GM12878 (cell line): ENCODE measurements at regions not wholly inside any gene's neighbourhood (a gene's known extent, or its start where the extent isn't known, plus 50 kb on each side); places are given as distances from the start of the nearest gene placed in this dataset.

Experiments used
- ATAC-seq: fragments of 200-7000 bp; cut with Tn5 transposase; 3 replicates; pipeline ENCODE4 v1.9.1; 2020; ENCODE audit warnings: mild to moderate bottlenecking, moderate library complexity
- BruUV-seq: library from RNA; stranded (reverse); fragments of 400-500 nt; replicated peaks from 2 replicates; lab custom pipeline; 2021; lab: Mats Ljungman, UMichigan
- CTCF ChIA-PET: fragments of 300-600 bp; sonication (Branson Sonifier 250); formaldehyde crosslinking; extraction: SDS; loops from one replicate; lab custom pipeline; 2021; ENCODE audit warnings: inconsistent platforms; lab: Yijun Ruan, JAX
- POLR2A ChIA-PET: fragments of 350-600 bp; formaldehyde crosslinking; extraction: SDS; loops from one replicate; lab custom pipeline; 2021; ENCODE audit warnings: inconsistent platforms; lab: Charles Lee
- RAD21 ChIA-PET: fragments of 300-600 bp; sonication (Branson Sonifier 250); formaldehyde crosslinking; loops from one replicate; lab custom pipeline; 2023; ENCODE audit warnings: antibody characterized with exemption; ENCODE audit not compliant: unreplicated experiment; lab: Charles Lee
- SMC1A ChIA-PET: fragments of 300-600 bp; sonication (Branson Sonifier 250); formaldehyde crosslinking; loops from one replicate; lab custom pipeline; 2023; ENCODE audit not compliant: unreplicated experiment, uncharacterized antibody; lab: Charles Lee
- DNase-seq: peaks from one replicate; pipeline ENCODE4 v3.0.0-alpha.2; 2011; ENCODE audit warnings: low read depth, low spot score
- FAIRE-seq: peaks from 3 replicates; lab custom pipeline; 2011; peaks lifted over from hg19 to GRCh38; lab: Jason Lieb, UNC
- H2AFZ ChIP-seq: 2 replicates; pipeline ENCODE4 v1.6.0; 2011; ENCODE audit warnings: low read depth, low read length, control low read depth; ENCODE audit not compliant: control insufficient read depth
- H3K27ac ChIP-seq: 2 replicates; pipeline ENCODE4 v1.5.1; 2011; ENCODE audit warnings: control low read depth; ENCODE audit not compliant: control insufficient read depth, insufficient read depth
- H3K27me3 ChIP-seq, 2 experiments: replicated peaks in 1 of 2; 2 replicates each; pipeline versions ENCODE4 v1.6.0 to v1.6.1; 2011; ENCODE audit warnings: low read length in 1 of 2; ENCODE audit not compliant: control insufficient read depth in 2 of 2, insufficient read depth in 2 of 2
- H3K36me3 ChIP-seq, 2 experiments: 2 replicates each; pipeline ENCODE4 v1.5.1; 2011; ENCODE audit warnings: low read length in 1 of 2; ENCODE audit not compliant: control insufficient read depth in 2 of 2, insufficient read depth in 2 of 2
- H3K4me1 ChIP-seq: 2 replicates; pipeline ENCODE4 v1.6.1; 2011; ENCODE audit warnings: mild to moderate bottlenecking, low read length, moderate library complexity, mixed read lengths; ENCODE audit not compliant: control insufficient read depth, insufficient read depth
- H3K4me2 ChIP-seq: 2 replicates; pipeline ENCODE4 v1.6.0; 2011; ENCODE audit warnings: control low read depth; ENCODE audit not compliant: control insufficient read depth, insufficient read depth
- H3K4me3 ChIP-seq: fragments of 200-600 bp; sonication (generic); 2 replicates; pipeline ENCODE4 v1.5.1; 2016
- H3K79me2 ChIP-seq: 2 replicates; pipeline ENCODE4 v1.6.0; 2011; ENCODE audit warnings: low read length; ENCODE audit not compliant: control insufficient read depth, insufficient read depth
- H3K9ac ChIP-seq: 2 replicates; pipeline ENCODE4 v1.8.0; 2011; ENCODE audit warnings: low read length, control low read depth, mixed read lengths; ENCODE audit not compliant: control insufficient read depth, insufficient read depth
- H3K9me3 ChIP-seq: replicated peaks from 3 replicates; pipeline ENCODE4 v1.5.1; 2011; ENCODE audit warnings: mild to moderate bottlenecking, low read length; ENCODE audit not compliant: control insufficient read depth, insufficient read depth
- H4K20me1 ChIP-seq: 2 replicates; pipeline ENCODE4 v1.6.0; 2011; ENCODE audit not compliant: control insufficient read depth, insufficient read depth
- ATF7 ChIP-seq: fragments of 450-650 bp; IDR thresholded peaks from 2 replicates; pipeline ENCODE4 v1.6.1; 2016; ENCODE audit warnings: low read depth, mild to moderate bottlenecking
- BMI1 ChIP-seq: fragments of 450-650 bp; IDR thresholded peaks from 2 replicates; pipeline ENCODE4 v1.6.1; 2016; ENCODE audit warnings: mild to moderate bottlenecking, moderate library complexity, borderline replicate concordance
- HCFC1 ChIP-seq: fragments of 150-350 bp; IDR thresholded peaks from 2 replicates; pipeline ENCODE4 v1.6.1; 2014; ENCODE audit warnings: low read length
- HDGF ChIP-seq: fragments of 450-650 bp; IDR thresholded peaks from 2 replicates; pipeline ENCODE4 v1.6.1; 2016; ENCODE audit warnings: antibody characterized with exemption
- MTA2 ChIP-seq: fragments of 450-650 bp; IDR thresholded peaks from 2 replicates; pipeline ENCODE4 v1.6.1; 2016; ENCODE audit warnings: low read depth, mild to moderate bottlenecking, moderate library complexity
- MXI1 ChIP-seq: fragments of 150-350 bp; IDR thresholded peaks from 2 replicates; pipeline ENCODE4 v1.6.1; 2011; ENCODE audit warnings: low read depth, mild to moderate bottlenecking, inconsistent platforms, low read length, improper control_type of control experiment
- NFYA ChIP-seq: IDR thresholded peaks from 2 replicates; pipeline ENCODE4 v1.6.1; 2011; ENCODE audit warnings: low read depth, mild to moderate bottlenecking, low read length, improper control_type of control experiment, borderline replicate concordance
- PML ChIP-seq: IDR thresholded peaks from 2 replicates; pipeline ENCODE4 v1.6.1; 2012; ENCODE audit warnings: low read length, inconsistent platforms
- POLR2A ChIP-seq: IDR thresholded peaks from 2 replicates; pipeline ENCODE4 v1.6.1; 2011; ENCODE audit warnings: low read depth, mild to moderate bottlenecking, low read length
- SIX5 ChIP-seq: IDR thresholded peaks from 2 replicates; pipeline ENCODE4 v1.6.1; 2011; ENCODE audit warnings: mild to moderate bottlenecking, low read depth, low read length, moderate library complexity; ENCODE audit not compliant: severe bottlenecking
- SMAD1 ChIP-seq: fragments of 450-650 bp; IDR thresholded peaks from 2 replicates; pipeline ENCODE4 v1.6.1; 2018; ENCODE audit warnings: mild to moderate bottlenecking, low read depth; ENCODE audit not compliant: partially characterized antibody
- WRNIP1 ChIP-seq: IDR thresholded peaks from 2 replicates; pipeline ENCODE4 v1.6.1; 2011; ENCODE audit warnings: low read depth, low read length, improper control_type of control experiment, borderline replicate concordance
- WGBS: methylation state at CpG from one replicate; pipeline ENCODE4 v1.1.6; 2016; ENCODE audit warnings: low lambda C conversion rate; ENCODE audit not compliant: insufficient replicate concordance, insufficient coverage; ENCODE audit errors: missing lambda C conversion rate; 5-methylcytosine and 5-hydroxymethylcytosine counted together
- in situ Hi-C: fragments of 300-500 bp; cut with MboI; formaldehyde crosslinking; loops from 9 replicates; pipeline ENCODE4 v1.14.3; 2018; ENCODE audit warnings: mixed read lengths
- intact Hi-C: fragments of 100-400 bp; cut with micrococcal nuclease; formaldehyde crosslinking; loops from one replicate; pipeline ENCODE4 v1.14.2; 2022; ENCODE audit not compliant: unreplicated experiment
- TF ChIP-seq, protein P1 (sequence below): fragments of 450-650 bp; IDR thresholded peaks from 2 replicates; pipeline ENCODE4 v1.6.1; 2017; ENCODE audit warnings: mild to moderate bottlenecking
- TF ChIP-seq, protein P2 (sequence below): IDR thresholded peaks from 2 replicates; pipeline ENCODE4 v1.6.1; 2012; ENCODE audit warnings: low read length, inconsistent platforms
- TF ChIP-seq, protein P3 (sequence below): fragments of 150-350 bp; IDR thresholded peaks from 2 replicates; pipeline ENCODE4 v1.6.1; 2016; ENCODE audit warnings: low read depth, low read length

DNA sequence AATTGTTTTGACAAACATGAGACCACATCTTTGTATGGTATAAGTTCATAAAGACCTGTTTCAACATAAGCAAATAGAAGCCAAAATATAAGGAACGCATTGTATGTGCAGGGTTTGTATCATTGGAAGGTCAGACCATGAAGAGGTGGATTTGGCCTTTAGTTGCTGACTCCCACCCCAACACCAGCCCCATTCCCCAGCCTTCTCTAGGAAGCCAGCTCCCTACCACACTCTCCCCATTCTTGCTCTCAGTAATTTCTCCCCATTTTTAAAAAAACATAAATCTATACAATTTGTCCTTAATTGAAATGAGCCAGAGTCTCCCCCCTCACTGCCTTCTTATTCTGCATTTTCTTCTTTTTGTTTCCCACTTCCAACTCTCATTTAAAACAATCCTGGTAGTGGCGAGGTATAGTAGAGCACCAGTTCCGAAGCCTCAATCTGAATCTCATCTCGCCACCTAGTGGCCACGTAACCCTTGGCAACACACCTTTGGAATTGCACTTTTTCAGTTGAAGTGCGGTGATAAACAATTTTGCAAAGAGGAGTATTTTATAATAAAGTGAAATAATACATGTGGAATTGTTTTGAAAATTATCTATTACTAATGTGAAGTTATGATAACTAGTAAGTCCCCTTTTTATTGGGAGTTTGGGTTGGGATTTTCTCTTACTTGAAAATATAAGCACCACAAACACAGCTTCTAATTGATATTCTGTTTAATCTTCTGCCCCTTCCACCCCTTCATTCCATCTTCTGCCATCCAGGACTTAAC, 126.6 kb downstream of the ASB9 start (continued):
- TF ChIP-seq WRNIP1 = no peak
- no peak for TF ChIP-seq SIX5
- TF ChIP-seq, protein P1, sequence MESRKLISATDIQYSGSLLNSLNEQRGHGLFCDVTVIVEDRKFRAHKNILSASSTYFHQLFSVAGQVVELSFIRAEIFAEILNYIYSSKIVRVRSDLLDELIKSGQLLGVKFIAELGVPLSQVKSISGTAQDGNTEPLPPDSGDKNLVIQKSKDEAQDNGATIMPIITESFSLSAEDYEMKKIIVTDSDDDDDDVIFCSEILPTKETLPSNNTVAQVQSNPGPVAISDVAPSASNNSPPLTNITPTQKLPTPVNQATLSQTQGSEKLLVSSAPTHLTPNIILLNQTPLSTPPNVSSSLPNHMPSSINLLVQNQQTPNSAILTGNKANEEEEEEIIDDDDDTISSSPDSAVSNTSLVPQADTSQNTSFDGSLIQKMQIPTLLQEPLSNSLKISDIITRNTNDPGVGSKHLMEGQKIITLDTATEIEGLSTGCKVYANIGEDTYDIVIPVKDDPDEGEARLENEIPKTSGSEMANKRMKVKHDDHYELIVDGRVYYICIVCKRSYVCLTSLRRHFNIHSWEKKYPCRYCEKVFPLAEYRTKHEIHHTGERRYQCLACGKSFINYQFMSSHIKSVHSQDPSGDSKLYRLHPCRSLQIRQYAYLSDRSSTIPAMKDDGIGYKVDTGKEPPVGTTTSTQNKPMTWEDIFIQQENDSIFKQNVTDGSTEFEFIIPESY = no peak
- TF ChIP-seq, all 136 proteins: peak for 3

DNA sequence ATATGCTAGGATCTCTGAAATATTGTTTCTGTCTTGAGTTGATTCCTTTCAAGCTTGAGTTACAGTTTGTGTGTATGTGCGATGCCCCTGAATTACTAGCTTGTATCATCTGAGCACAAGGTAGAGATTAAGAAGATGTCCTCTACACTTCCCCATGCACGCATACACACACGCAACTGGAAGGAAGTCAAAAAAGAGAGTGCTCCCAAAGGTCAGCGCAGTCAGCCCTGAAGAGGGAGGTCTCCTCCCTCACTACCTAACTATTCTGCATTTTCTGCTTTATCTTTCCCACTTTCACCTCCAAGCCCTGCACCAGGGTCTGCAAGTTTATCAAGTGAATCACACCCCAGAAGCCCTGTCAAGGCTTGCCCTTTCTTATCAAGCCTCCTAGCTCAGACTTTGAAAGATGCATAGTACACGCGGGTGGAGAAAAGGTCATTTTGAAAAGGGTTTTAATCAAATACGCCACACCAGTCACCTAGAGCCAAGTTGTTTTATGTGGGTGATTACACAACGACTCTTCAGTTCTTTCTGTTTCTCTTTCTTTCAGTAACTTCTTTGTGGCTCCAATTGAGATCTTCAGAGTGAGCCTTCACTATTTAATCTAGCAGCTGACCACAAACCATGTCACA, 127.7 kb downstream of the ASB9 start:
- WGBS = 68% methylated on average over 8 of the region's 8 CpGs
- intact Hi-C loops (loop anchor here (2.0 to 10.0 kb wide), 3 partner anchors 101 to 447 kb away; partner anchors contain the start of genes FANCB and MOSPD2), in situ Hi-C loops (loop anchor here (10.0 kb wide), 2 partner anchors 1047 to 1107 kb away; no protein-coding TSS in a partner anchor)
- H3K4me3 ChIP-seq = no peak overlapping the region
- no TSS peak for BruUV-seq
- FAIRE-seq (no peak), DNase-seq (no peak), ATAC-seq (peak; percentile 80)
- no peak overlapping the region for H3K9ac ChIP-seq
- no peak overlapping the region for H3K27ac ChIP-seq
- ChIA-PET CTCF (interaction anchor here (0.6 to 5.3 kb wide), 20 partner anchors 12 to 1103 kb away, joined by 3 to 45 read pairs (median 6); partner anchors contain the start of gene GLRA2), POLR2A (interaction anchor here (0.6 kb wide), 1 partner anchor 284 kb away, joined by 3 read pairs; no protein-coding TSS in a partner anchor), RAD21 (interaction anchor here (0.5 to 3.7 kb wide), 12 partner anchors 9 to 1157 kb away, joined by 3 to 46 read pairs (median 5); partner anchors contain the start of gene GLRA2), SMC1A (interaction anchor here (0.6 to 5.3 kb wide), 26 partner anchors 10 to 1103 kb away, joined by 3 to 38 read pairs (median 4); no protein-coding TSS in a partner anchor)
- H4K20me1 ChIP-seq = no peaks in the 10 kb centered on the region
- H3K9me3 ChIP-seq = no peaks in the 10 kb centered on the region
- H3K4me2 ChIP-seq = no peak overlapping the region
- no peaks in the 10 kb centered on the region for H3K79me2 ChIP-seq
- no peaks in the 10 kb centered on the region; a peak in 1 of 4 replicates for H3K27me3 ChIP-seq
- TF ChIP-seq HCFC1 (no peak), MTA2 (0 out of 2 replicates have a peak, but pooled peaks have one; percentile 18), HDGF (no peak), ATF7 (0 out of 2 replicates have a peak, but pooled peaks have one; percentile 29), PML (no peak), NFYA (no peak), SMAD1 (no peak), POLR2A (no peak), BMI1 (no peak), MXI1 (no peak)
- TF ChIP-seq, protein P2, sequence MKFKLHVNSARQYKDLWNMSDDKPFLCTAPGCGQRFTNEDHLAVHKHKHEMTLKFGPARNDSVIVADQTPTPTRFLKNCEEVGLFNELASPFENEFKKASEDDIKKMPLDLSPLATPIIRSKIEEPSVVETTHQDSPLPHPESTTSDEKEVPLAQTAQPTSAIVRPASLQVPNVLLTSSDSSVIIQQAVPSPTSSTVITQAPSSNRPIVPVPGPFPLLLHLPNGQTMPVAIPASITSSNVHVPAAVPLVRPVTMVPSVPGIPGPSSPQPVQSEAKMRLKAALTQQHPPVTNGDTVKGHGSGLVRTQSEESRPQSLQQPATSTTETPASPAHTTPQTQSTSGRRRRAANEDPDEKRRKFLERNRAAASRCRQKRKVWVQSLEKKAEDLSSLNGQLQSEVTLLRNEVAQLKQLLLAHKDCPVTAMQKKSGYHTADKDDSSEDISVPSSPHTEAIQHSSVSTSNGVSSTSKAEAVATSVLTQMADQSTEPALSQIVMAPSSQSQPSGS = no peak
- TF ChIP-seq, protein P3, sequence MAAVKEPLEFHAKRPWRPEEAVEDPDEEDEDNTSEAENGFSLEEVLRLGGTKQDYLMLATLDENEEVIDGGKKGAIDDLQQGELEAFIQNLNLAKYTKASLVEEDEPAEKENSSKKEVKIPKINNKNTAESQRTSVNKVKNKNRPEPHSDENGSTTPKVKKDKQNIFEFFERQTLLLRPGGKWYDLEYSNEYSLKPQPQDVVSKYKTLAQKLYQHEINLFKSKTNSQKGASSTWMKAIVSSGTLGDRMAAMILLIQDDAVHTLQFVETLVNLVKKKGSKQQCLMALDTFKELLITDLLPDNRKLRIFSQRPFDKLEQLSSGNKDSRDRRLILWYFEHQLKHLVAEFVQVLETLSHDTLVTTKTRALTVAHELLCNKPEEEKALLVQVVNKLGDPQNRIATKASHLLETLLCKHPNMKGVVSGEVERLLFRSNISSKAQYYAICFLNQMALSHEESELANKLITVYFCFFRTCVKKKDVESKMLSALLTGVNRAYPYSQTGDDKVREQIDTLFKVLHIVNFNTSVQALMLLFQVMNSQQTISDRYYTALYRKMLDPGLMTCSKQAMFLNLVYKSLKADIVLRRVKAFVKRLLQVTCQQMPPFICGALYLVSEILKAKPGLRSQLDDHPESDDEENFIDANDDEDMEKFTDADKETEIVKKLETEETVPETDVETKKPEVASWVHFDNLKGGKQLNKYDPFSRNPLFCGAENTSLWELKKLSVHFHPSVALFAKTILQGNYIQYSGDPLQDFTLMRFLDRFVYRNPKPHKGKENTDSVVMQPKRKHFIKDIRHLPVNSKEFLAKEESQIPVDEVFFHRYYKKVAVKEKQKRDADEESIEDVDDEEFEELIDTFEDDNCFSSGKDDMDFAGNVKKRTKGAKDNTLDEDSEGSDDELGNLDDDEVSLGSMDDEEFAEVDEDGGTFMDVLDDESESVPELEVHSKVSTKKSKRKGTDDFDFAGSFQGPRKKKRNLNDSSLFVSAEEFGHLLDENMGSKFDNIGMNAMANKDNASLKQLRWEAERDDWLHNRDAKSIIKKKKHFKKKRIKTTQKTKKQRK = no peak
- H3K4me1 ChIP-seq = no peaks in the 10 kb centered on the region
- H3K36me3 ChIP-seq = no peaks in the 10 kb centered on the region
- no peak overlapping the region for H2AFZ ChIP-seq
